GM10266 (cell line): ENCODE measurements at regions not wholly inside any gene's neighbourhood (a gene's known extent, or its start where the extent isn't known, plus 50 kb on each side); places are given as distances from the start of the nearest gene placed in this dataset.

Experiments used
- DNase-seq: peaks from one replicate; pipeline ENCODE4 v3.0.0; 2012; ENCODE audit errors: extremely low spot score
- TF ChIP-seq, protein P1 (sequence below): IDR thresholded peaks from 2 replicates; pipeline ENCODE4 v1.5.1; 2012; ENCODE audit warnings: mild to moderate bottlenecking, low read depth; ENCODE audit not compliant: control insufficient read depth, insufficient read depth; ENCODE audit errors: missing control alignments

DNA sequence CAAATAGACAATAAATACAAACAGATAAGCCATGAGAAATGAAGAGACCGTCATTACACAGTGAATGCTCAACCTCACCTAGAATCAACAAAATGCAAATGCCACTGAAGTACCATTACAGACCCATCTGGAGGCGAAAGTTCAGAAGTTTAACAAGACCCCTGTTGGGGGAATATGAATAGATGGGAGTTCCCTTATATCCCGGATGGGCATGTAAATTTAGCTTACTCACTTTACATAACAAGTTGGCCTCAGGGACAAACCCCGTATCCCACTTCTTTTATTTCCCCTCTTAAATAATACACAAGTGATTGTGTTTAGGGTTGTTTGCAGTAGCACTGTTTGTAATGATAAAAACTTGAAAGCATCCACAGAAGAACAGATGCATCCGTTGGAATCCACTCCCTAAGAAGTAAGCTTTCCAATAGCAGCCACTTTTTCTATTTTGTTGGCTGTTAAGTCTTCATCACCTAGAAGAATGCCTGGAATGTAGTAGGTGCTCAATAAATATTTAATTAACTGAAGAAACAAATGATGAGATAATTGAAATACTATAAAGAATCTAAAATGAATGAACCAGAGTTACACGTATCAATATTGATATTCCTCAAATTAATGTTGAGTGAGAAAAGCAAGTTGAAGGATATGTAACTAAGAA lies 1076.3 kb upstream of the TENM3 start:
- no peak for DNase-seq
- TF ChIP-seq, protein P1, sequence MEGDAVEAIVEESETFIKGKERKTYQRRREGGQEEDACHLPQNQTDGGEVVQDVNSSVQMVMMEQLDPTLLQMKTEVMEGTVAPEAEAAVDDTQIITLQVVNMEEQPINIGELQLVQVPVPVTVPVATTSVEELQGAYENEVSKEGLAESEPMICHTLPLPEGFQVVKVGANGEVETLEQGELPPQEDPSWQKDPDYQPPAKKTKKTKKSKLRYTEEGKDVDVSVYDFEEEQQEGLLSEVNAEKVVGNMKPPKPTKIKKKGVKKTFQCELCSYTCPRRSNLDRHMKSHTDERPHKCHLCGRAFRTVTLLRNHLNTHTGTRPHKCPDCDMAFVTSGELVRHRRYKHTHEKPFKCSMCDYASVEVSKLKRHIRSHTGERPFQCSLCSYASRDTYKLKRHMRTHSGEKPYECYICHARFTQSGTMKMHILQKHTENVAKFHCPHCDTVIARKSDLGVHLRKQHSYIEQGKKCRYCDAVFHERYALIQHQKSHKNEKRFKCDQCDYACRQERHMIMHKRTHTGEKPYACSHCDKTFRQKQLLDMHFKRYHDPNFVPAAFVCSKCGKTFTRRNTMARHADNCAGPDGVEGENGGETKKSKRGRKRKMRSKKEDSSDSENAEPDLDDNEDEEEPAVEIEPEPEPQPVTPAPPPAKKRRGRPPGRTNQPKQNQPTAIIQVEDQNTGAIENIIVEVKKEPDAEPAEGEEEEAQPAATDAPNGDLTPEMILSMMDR: no peak

DNA sequence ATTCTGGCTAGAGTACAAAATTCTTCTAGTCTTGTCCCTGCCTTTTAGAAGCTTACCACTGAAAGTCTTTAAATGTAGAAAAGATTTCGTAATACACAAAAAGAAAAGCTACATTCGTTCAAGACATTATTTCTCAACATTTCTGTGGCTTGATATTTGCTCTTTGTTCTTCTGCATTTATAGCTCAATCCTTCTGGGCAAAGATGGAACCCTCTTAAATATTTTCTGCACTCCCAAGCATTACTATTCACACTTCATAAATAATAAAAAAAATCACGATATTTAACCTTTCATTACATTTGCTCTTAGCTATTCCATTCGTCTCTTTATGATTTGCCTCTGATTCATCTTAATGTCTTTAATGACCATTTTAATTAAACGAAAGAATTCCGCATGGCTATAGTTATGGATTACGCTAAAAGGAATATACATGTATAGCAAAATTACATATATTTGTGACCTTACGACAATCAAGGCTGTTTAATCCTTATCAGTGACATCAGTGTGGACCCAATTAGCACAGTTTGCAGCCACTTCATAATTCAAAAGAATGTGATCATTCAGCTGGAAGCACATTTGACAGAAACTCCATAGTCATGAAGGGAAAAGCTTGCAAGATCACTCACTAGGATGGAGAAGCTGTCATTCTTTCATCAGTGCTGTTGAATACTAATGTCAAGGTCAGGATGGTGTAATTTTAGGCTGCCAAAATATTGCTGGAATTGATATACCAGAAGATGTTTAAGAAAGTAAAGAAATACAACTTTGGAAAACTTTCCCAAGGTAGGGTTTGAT lies 1075.0 kb upstream of the TENM3 start:
- TF ChIP-seq, protein P1: no peak

DNA sequence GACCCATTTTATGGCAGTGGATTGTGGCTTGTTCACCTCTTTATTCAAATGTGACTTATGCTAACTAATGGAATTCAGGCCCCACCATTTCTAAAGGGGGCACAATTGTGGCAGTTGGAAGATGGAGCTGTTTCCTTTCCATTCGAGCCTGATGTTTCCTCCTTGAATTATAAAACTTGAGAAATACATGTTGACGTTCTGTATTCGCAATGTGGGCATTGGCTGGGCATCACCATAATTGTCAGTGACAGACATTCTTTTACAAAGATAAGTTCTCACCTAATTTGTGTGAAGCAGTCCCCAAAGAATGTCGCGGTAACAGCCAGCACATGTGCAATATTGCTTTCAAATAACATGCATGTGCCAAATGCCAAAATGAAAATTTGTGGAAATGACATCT lies 1070.2 kb upstream of the TENM3 start:
- no peak for DNase-seq
- TF ChIP-seq, protein P1: no peak

More for the DNA sequence above, 1075.0 kb upstream of the TENM3 start:
- DNase-seq: no peak

DNA sequence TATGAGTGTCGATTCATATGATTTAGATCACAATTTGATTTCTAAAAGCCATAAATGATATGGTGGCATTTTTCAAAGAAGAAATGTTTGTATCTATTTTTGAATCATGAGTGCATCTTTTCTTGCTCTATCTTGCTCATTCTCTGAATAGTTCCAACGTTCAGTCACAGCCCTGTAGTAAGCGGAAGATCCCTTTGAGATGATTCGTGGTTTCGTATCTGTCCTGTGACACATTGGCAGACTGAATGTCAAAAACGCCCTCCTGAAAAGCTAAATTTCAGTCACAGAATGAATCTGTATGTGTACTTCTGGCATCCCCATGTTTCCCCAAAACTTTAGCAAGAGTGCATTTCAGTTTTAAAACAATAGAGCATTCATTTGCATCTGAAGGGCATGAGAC lies 1066.9 kb upstream of the TENM3 start:
- DNase-seq: no peak
- TF ChIP-seq, protein P1: no peak

DNA sequence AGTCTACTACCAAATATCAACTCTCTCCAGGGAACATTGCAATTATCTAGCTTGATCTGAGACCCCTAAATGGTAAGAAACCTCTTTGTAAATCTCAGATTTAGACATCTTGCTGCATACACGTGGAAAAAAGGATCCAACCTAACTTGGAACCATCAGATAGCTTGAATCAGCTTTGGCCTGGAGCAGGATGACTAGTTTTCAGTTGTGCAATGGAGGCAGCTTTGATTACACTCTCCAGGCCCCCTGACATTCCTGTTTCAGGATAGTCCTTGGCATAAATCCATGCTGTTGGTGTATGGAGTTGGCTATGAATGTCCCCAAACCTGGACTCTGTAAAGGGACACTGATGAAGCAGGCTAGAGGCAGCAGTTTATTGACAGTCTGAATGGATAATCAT lies 1061.9 kb upstream of the TENM3 start:
- DNase-seq: no peak
- TF ChIP-seq, protein P1: no peak

DNA sequence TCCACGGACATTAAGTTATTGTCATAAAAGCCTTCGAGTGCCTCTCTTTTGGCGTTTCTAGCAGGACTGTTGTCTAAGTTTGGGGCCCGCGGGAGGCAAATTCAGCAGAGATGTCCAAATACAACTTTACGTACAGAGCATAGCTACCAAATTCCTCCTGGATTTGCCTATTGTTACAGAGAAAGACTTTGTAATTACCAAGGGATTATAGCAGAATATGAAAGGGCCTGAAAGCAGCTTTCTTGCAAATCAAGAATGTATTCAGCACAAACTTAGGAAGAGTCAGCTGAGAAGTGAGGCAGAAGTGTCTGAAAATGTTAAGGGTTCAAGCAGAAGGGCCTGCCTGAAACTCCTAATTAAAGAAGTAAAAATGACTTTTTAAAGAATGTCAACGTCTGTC lies 1053.5 kb upstream of the TENM3 start:
- TF ChIP-seq, protein P1: no peak
- DNase-seq: no peak
